Stomach (tissue), 4 donors: ENCODE measurements at regions not wholly inside any gene's neighbourhood (a gene's known extent, or its start where the extent isn't known, plus 50 kb on each side); places are given as distances from the start of the nearest gene placed in this dataset.

Experiments
- CTCF ChIP-seq, 7 experiments: fragments of 450-650 bp in 4 of 7; fragments of 200-600 bp in 3 of 7; sonication (generic) in 3 of 7; IDR thresholded peaks; one replicate each; pipeline ENCODE4 v1.5.1; 2016 to 2019; ENCODE audit warnings: antibody characterized with exemption in 7 of 7, control low read depth in 2 of 7, mild to moderate bottlenecking in 1 of 7
- POLR2AphosphoS5 ChIP-seq, 3 donors: sonication (generic); formaldehyde crosslinking; IDR thresholded peaks; one replicate each; pipeline ENCODE4 v1.6.1; 2016; ENCODE audit warnings: antibody characterized with exemption in 3 of 3

- TF ChIP-seq CTCF (IDR thresholded peaks at IDR 0.05) (no peak), POLR2AphosphoS5 (IDR thresholded peaks at IDR 0.05) (no peak)
These were observed 284.1 kb upstream of the FOXG1 start for GRCh38 chr14:28482251-28483040.
